ENCODE measurements at regions not wholly inside any gene's neighbourhood (a gene's known extent, or its start where the extent isn't known, plus 50 kb on each side); places are given as distances from the start of the nearest gene placed in this dataset.

GRCh38 chr18:24790347-24790746 is 329.9 kb downstream of the HRH4 start:
- H3K4me1 Mint-ChIP-seq (ENCODE audit: low read depth, unreplicated experiment): peaks cover 10% of the 10 kb centered on the region
- BruUV-seq (replicated peaks): no TSS peak
- H3K27me3 Mint-ChIP-seq (ENCODE audit: unreplicated experiment): peaks cover 13% of the 10 kb centered on the region
- peaks cover 3% of the 10 kb centered on the region for H3K9me3 Mint-ChIP-seq (ENCODE audit: low read depth, unreplicated experiment)
- intact Hi-C loops (cut with micrococcal nuclease; ENCODE audit: unreplicated experiment): no loop called here
- H3K27ac Mint-ChIP-seq (ENCODE audit: unreplicated experiment): no peak overlapping the region
- H3K4me3 Mint-ChIP-seq (ENCODE audit: low read depth, unreplicated experiment): no peak overlapping the region
- no peaks in the 10 kb centered on the region for H3K36me3 Mint-ChIP-seq (ENCODE audit: insufficient read depth, unreplicated experiment)
- CTCF ChIA-PET: no interaction called here
- TF ChIP-seq CTCF (IDR thresholded peaks at IDR 0.05; ENCODE audit: unreplicated experiment): no peak
- DNase-seq: no peak

- intact Hi-C loops (cut with micrococcal nuclease; ENCODE audit: unreplicated experiment): no loop called here
- Mint-ChIP-seq H3K36me3 (ENCODE audit: insufficient read depth, unreplicated experiment) (no peaks in the 10 kb centered on the region), H3K4me1 (ENCODE audit: low read depth, unreplicated experiment) (no peaks in the 10 kb centered on the region), H3K9me3 (ENCODE audit: low read depth, unreplicated experiment) (peaks cover 3% of the 10 kb centered on the region), H3K27ac (ENCODE audit: unreplicated experiment) (no peak overlapping the region), H3K4me3 (ENCODE audit: low read depth, unreplicated experiment) (no peak overlapping the region), H3K27me3 (ENCODE audit: unreplicated experiment) (peaks cover 13% of the 10 kb centered on the region)
- DNase-seq: no peak
- no TSS peak for BruUV-seq (replicated peaks)
- CTCF ChIA-PET: no interaction called here
- no peak for TF ChIP-seq CTCF (IDR thresholded peaks at IDR 0.05; ENCODE audit: unreplicated experiment)
Measured at GRCh38 chr18:24791751-24792545, 331.5 kb downstream of the HRH4 start.

- DNase-seq: no peak
- Mint-ChIP-seq H3K27me3 (ENCODE audit: unreplicated experiment) (peaks cover 13% of the 10 kb centered on the region), H3K27ac (ENCODE audit: unreplicated experiment) (no peak overlapping the region), H3K4me1 (ENCODE audit: low read depth, unreplicated experiment) (no peaks in the 10 kb centered on the region), H3K36me3 (ENCODE audit: insufficient read depth, unreplicated experiment) (no peaks in the 10 kb centered on the region), H3K4me3 (ENCODE audit: low read depth, unreplicated experiment) (no peak overlapping the region), H3K9me3 (ENCODE audit: low read depth, unreplicated experiment) (peaks cover 3% of the 10 kb centered on the region)
- no TSS peak for BruUV-seq (replicated peaks)
- intact Hi-C loops (cut with micrococcal nuclease; ENCODE audit: unreplicated experiment): no loop called here
- CTCF ChIA-PET: no interaction called here
- TF ChIP-seq CTCF (IDR thresholded peaks at IDR 0.05; ENCODE audit: unreplicated experiment): no peak
Measured at GRCh38 chr18:24793742-24794141, 333.3 kb downstream of the HRH4 start.

- H3K27me3 Mint-ChIP-seq (ENCODE audit: unreplicated experiment): peaks cover 13% of the 10 kb centered on the region
- CTCF ChIA-PET: no interaction called here
- BruUV-seq (replicated peaks): no TSS peak
- TF ChIP-seq CTCF (IDR thresholded peaks at IDR 0.05; ENCODE audit: unreplicated experiment): no peak
- H3K4me1 Mint-ChIP-seq (ENCODE audit: low read depth, unreplicated experiment): peaks cover 12% of the 10 kb centered on the region
- peaks cover 5% of the 10 kb centered on the region for H3K36me3 Mint-ChIP-seq (ENCODE audit: insufficient read depth, unreplicated experiment)
- intact Hi-C loops (cut with micrococcal nuclease; ENCODE audit: unreplicated experiment): no loop called here
- H3K4me3 Mint-ChIP-seq (ENCODE audit: low read depth, unreplicated experiment): no peak overlapping the region
- no peaks in the 10 kb centered on the region for H3K9me3 Mint-ChIP-seq (ENCODE audit: low read depth, unreplicated experiment)
- no peak overlapping the region for H3K27ac Mint-ChIP-seq (ENCODE audit: unreplicated experiment)
- no peak for DNase-seq
Measured at GRCh38 chr18:24795129-24795528, 334.7 kb downstream of the HRH4 start.
